Activated CD4-positive, alpha-beta T cell treated with anti-CD3 and anti-CD28 coated beads for 36 hours (primary cell): ENCODE measurements at regions not wholly inside any gene's neighbourhood (a gene's known extent, or its start where the extent isn't known, plus 50 kb on each side); places are given as distances from the start of the nearest gene placed in this dataset.
"Not testable (repeated sequence)": the region's sequence is repeated elsewhere in the genome, so short reads cannot be mapped to it uniquely, and the experiment has no call there.

Source experiments
- ATAC-seq: fragments of 200-7000 bp; cut with Tn5 transposase; one replicate; pipeline ENCODE4 v1.10.0; 2021; ENCODE audit warnings: mild to moderate bottlenecking, moderate library complexity
- CTCF ChIA-PET: fragments of 350-600 bp; sonication (Branson Sonifier 250); formaldehyde crosslinking; loops from one replicate; lab custom pipeline; 2021; ENCODE audit warnings: antibody characterized with exemption; lab: Charles Lee
- POLR2A ChIA-PET: fragments of 350-600 bp; sonication (Branson Sonifier 250); formaldehyde crosslinking; loops from one replicate; lab custom pipeline; 2021; ENCODE audit warnings: antibody characterized with exemption, inconsistent platforms; lab: Charles Lee
- DNase-seq: peaks from one replicate; pipeline ENCODE4 v3.0.0-alpha.2; 2020
- H3K27ac Mint-ChIP-seq: one replicate; pipeline ENCODE4 v1.8.0; 2021; ENCODE audit warnings: mixed read lengths
- H3K27me3 Mint-ChIP-seq: one replicate; pipeline ENCODE4 v1.8.0; 2021; ENCODE audit warnings: mixed read lengths
- H3K36me3 Mint-ChIP-seq: one replicate; pipeline ENCODE4 v1.8.0; 2021; ENCODE audit warnings: low read depth, mixed read lengths
- H3K4me1 Mint-ChIP-seq: one replicate; pipeline ENCODE4 v1.8.0; 2021; ENCODE audit warnings: mixed read lengths
- H3K4me3 Mint-ChIP-seq: one replicate; pipeline ENCODE4 v1.8.0; 2021; ENCODE audit warnings: mild to moderate bottlenecking, moderate library complexity, mixed read lengths
- H3K9me3 Mint-ChIP-seq: one replicate; pipeline ENCODE4 v1.8.0; 2021; ENCODE audit warnings: low read depth, mixed read lengths
- intact Hi-C, 2 experiments: fragments of 100-400 bp; cut with DNase I in 1 of 2; cut with micrococcal nuclease in 1 of 2; formaldehyde crosslinking; loops; one replicate each; pipeline versions ENCODE4 v1.14.2 to v1.15.1; 2022 to 2024; cut with DNase I, micrococcal nuclease

GRCh38 chr4:169846396-169846795 lies 88.7 kb upstream of the HPF1 start:
- no peaks in the 10 kb centered on the region for H3K27me3 Mint-ChIP-seq
- no peak for ATAC-seq
- no peaks in the 10 kb centered on the region for H3K4me1 Mint-ChIP-seq
- no peaks in the 10 kb centered on the region for H3K9me3 Mint-ChIP-seq
- intact Hi-C loops, result no loop called here
- CTCF ChIA-PET, result no interaction called here
- H3K36me3 Mint-ChIP-seq, result no peaks in the 10 kb centered on the region
- POLR2A ChIA-PET, result no interaction called here
- no peak overlapping the region for H3K4me3 Mint-ChIP-seq
- no peak overlapping the region for H3K27ac Mint-ChIP-seq
- DNase-seq, result no peak

GRCh38 chr4:169841776-169842175 lies 84.0 kb upstream of the HPF1 start:
- no peaks in the 10 kb centered on the region for H3K4me1 Mint-ChIP-seq
- DNase-seq, result no peak
- H3K9me3 Mint-ChIP-seq, result peaks cover 5% of the 10 kb centered on the region
- intact Hi-C loops, result no loop called here
- no peaks in the 10 kb centered on the region for H3K36me3 Mint-ChIP-seq
- CTCF ChIA-PET, result no interaction called here
- H3K27ac Mint-ChIP-seq, result no peak overlapping the region
- no peaks in the 10 kb centered on the region for H3K27me3 Mint-ChIP-seq
- POLR2A ChIA-PET, result no interaction called here
- no peak for ATAC-seq
- H3K4me3 Mint-ChIP-seq, result no peak overlapping the region

GRCh38 chr4:169840554-169840953 lies 82.8 kb upstream of the HPF1 start:
- DNase-seq (no peak), ATAC-seq (no peak)
- no peak overlapping the region for H3K4me3 Mint-ChIP-seq
- H3K4me1 Mint-ChIP-seq, result no peaks in the 10 kb centered on the region
- no peak overlapping the region for H3K27ac Mint-ChIP-seq
- ChIA-PET CTCF (no interaction called here), POLR2A (no interaction called here)
- H3K9me3 Mint-ChIP-seq, result peaks cover 5% of the 10 kb centered on the region
- intact Hi-C loops, result no loop called here
- H3K27me3 Mint-ChIP-seq, result no peaks in the 10 kb centered on the region
- H3K36me3 Mint-ChIP-seq, result no peaks in the 10 kb centered on the region

GRCh38 chr4:169828329-169828728 lies 70.6 kb upstream of the HPF1 start:
- H3K36me3 Mint-ChIP-seq, DNase-seq, H3K4me1 Mint-ChIP-seq, CTCF ChIA-PET, H3K27me3 Mint-ChIP-seq, intact Hi-C loops, POLR2A ChIA-PET, H3K4me3 Mint-ChIP-seq, H3K9me3 Mint-ChIP-seq, ATAC-seq, H3K27ac Mint-ChIP-seq: not testable (repeated sequence)

- Mint-ChIP-seq H3K27me3 (no peaks in the 10 kb centered on the region), H3K27ac (no peak overlapping the region), H3K4me3 (no peak overlapping the region), H3K9me3 (no peaks in the 10 kb centered on the region), H3K4me1 (peaks cover 4% of the 10 kb centered on the region), H3K36me3 (no peaks in the 10 kb centered on the region)
- DNase-seq (no peak), ATAC-seq (no peak)
- intact Hi-C loops, result no loop called here
- CTCF ChIA-PET, result no interaction called here
- POLR2A ChIA-PET, result no interaction called here
Observed at GRCh38 chr4:169826634-169827187, 69.0 kb upstream of the HPF1 start.

GRCh38 chr4:169823685-169824084 lies 65.9 kb upstream of the HPF1 start:
- no peak overlapping the region for H3K4me3 Mint-ChIP-seq
- ATAC-seq, result peak; percentile 16
- peaks cover 4% of the 10 kb centered on the region for H3K4me1 Mint-ChIP-seq
- no peaks in the 10 kb centered on the region for H3K9me3 Mint-ChIP-seq
- no peak overlapping the region for H3K27ac Mint-ChIP-seq
- CTCF ChIA-PET, result interaction anchor here (1.0 to 1.9 kb wide), 2 partner anchors 12 to 13 kb away, joined by 3 to 7 read pairs; no protein-coding TSS in a partner anchor
- POLR2A ChIA-PET, result no interaction called here
- H3K27me3 Mint-ChIP-seq, result no peaks in the 10 kb centered on the region
- peak; percentile 34 for DNase-seq
- intact Hi-C loops, result no loop called here
- no peaks in the 10 kb centered on the region for H3K36me3 Mint-ChIP-seq

GRCh38 chr4:169821402-169821801 lies 63.7 kb upstream of the HPF1 start:
- no peaks in the 10 kb centered on the region for H3K36me3 Mint-ChIP-seq
- DNase-seq, result no peak
- no peak overlapping the region for H3K4me3 Mint-ChIP-seq
- H3K27me3 Mint-ChIP-seq, result peaks cover 2% of the 10 kb centered on the region
- H3K27ac Mint-ChIP-seq, result no peak overlapping the region
- ChIA-PET POLR2A (no interaction called here), CTCF (interaction anchor here (1.8 kb wide), 1 partner anchor 11 kb away, joined by 11 read pairs; no protein-coding TSS in a partner anchor)
- H3K4me1 Mint-ChIP-seq, result peaks cover 9% of the 10 kb centered on the region
- no peak for ATAC-seq
- no peaks in the 10 kb centered on the region for H3K9me3 Mint-ChIP-seq
- intact Hi-C loops, result no loop called here

- H3K4me1 Mint-ChIP-seq, result peaks cover 7% of the 10 kb centered on the region
- ATAC-seq, result no peak
- DNase-seq, result no peak
- POLR2A ChIA-PET, result no interaction called here
- intact Hi-C loops, result no loop called here
- CTCF ChIA-PET, result no interaction called here
- H3K4me3 Mint-ChIP-seq, result no peak overlapping the region
- H3K27ac Mint-ChIP-seq, result no peak overlapping the region
- H3K27me3 Mint-ChIP-seq, result peaks cover 5% of the 10 kb centered on the region
- no peaks in the 10 kb centered on the region for H3K36me3 Mint-ChIP-seq
- H3K9me3 Mint-ChIP-seq, result no peaks in the 10 kb centered on the region
Observed at GRCh38 chr4:169818063-169818679, 60.4 kb upstream of the HPF1 start.

- intact Hi-C loops, result no loop called here
- H3K9me3 Mint-ChIP-seq, result no peaks in the 10 kb centered on the region
- ChIA-PET POLR2A (no interaction called here), CTCF (no interaction called here)
- peaks cover 7% of the 10 kb centered on the region for H3K4me1 Mint-ChIP-seq
- no peaks in the 10 kb centered on the region for H3K36me3 Mint-ChIP-seq
- DNase-seq (no peak), ATAC-seq (no peak)
- peaks cover 5% of the 10 kb centered on the region for H3K27me3 Mint-ChIP-seq
- no peak overlapping the region for H3K4me3 Mint-ChIP-seq
- no peak overlapping the region for H3K27ac Mint-ChIP-seq
Observed at GRCh38 chr4:169815606-169816005, 57.9 kb upstream of the HPF1 start.

- no peaks in the 10 kb centered on the region for H3K9me3 Mint-ChIP-seq
- CTCF ChIA-PET, result interaction anchor here (0.8 to 3.1 kb wide), 9 partner anchors 9 to 237 kb away, joined by 3 to 46 read pairs (median 4); partner anchors contain the start of gene NEK1
- POLR2A ChIA-PET, result no interaction called here
- H3K4me3 Mint-ChIP-seq, result no peak overlapping the region
- intact Hi-C loops, result no loop called here
- H3K36me3 Mint-ChIP-seq, result no peaks in the 10 kb centered on the region
- DNase-seq, result no peak
- H3K27ac Mint-ChIP-seq, result no peak overlapping the region
- peaks cover 6% of the 10 kb centered on the region for H3K27me3 Mint-ChIP-seq
- no peak for ATAC-seq
- peaks cover 2% of the 10 kb centered on the region for H3K4me1 Mint-ChIP-seq
Observed at GRCh38 chr4:169811476-169811875, 53.7 kb upstream of the HPF1 start.

- Mint-ChIP-seq H3K27me3 (peaks cover 3% of the 10 kb centered on the region), H3K9me3 (no peaks in the 10 kb centered on the region), H3K27ac (no peak overlapping the region), H3K4me1 (no peaks in the 10 kb centered on the region), H3K36me3 (no peaks in the 10 kb centered on the region), H3K4me3 (no peak overlapping the region)
- CTCF ChIA-PET, result interaction anchor here (0.6 to 3.1 kb wide), 35 partner anchors 10 to 471 kb away, joined by 3 to 46 read pairs (median 4); partner anchors contain the start of genes HPF1 and NEK1
- ATAC-seq (no peak), DNase-seq (peak; percentile 6)
- POLR2A ChIA-PET, result no interaction called here
- intact Hi-C loops, result loop anchor here (1.0 kb wide), 4 partner anchors 198 to 280 kb away; no protein-coding TSS in a partner anchor
Observed at GRCh38 chr4:169810325-169811323, 52.9 kb upstream of the HPF1 start.
